HCEC 1CT (cell line): ENCODE measurements at regions not wholly inside any gene's neighbourhood (a gene's known extent, or its start where the extent isn't known, plus 50 kb on each side); places are given as distances from the start of the nearest gene placed in this dataset.

Source experiments
- DNase-seq: peaks from one replicate; pipeline ENCODE4 v3.0.0-alpha.2; 2017

DNA sequence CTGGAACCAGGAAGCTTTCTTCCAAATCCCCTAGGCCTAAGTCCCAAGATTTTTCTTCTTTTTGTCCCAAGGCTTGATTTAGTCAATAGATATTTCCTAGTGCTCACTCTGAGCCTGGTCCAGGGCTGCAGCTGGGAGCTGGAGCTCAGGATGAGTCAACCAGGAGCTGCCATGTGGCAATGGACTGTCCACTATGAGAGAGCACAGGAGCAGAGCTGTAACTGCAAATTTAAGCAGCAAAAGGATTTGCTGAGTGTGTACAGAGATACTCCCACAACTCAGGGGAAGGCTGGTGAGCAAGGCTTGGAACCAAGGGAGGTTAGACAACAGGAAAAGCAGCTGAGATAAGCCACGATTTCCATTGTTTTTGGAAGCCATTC lies 92.1 kb upstream of the CXCL12 start:
- DNase-seq, result no peak

DNA sequence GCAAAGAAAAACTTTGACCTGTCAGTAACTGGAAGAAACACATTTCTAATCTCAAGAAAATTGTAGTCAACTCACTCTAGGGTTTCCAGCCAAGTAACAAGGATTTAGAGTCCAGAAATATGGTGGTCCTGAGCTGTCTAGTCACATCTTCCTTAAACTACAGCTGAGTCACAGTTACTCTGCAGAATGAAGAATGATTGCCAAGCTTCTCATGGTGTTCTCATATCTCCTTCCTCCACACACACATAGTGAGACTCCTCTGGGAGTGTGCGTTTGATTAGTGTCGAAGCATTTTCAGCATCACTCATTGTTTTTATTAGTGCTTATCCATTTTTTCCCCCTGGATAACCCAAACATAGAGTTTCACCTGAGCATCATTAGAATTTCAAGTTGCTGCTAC lies 93.1 kb upstream of the CXCL12 start:
- no peak for DNase-seq

DNA sequence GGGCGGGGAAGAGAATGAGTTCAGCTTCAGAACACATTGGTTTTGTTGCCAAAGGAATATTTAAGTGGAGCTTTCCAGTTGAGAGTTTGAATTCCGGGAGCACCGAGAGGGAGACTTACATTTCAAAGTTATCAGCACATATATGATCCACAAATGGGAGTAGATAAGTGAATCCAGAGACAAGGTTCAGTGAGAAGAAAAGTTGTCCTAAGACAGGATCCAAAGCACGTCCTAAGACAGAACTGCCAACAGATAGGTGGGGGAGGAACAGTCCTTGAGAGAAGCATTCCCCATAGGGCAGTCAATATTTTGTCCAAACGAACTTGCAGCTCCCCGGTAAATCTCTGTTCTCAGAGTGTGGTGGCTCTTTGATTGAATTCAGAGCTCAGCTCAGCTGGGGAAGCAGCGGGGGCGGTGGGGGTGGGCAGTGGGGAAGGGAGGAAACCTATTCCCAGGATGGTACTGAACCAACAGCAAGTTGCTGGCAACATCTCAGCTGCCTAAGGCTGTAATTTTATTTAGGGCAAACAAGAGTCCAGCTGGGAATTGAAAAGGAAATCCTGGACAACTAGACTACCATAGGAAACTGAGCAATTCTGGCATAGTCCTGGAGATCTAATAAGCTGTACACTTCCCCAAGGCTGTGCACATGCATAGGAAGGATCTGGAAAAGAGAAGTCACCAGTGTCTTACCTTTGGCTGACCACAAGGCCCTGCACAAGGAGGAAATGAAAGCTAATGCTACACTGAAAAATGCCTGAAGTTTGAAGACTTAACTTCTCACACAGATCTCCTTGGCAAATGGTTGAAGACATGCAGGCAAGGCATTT lies 94.2 kb upstream of the CXCL12 start:
- DNase-seq, result no peak

DNA sequence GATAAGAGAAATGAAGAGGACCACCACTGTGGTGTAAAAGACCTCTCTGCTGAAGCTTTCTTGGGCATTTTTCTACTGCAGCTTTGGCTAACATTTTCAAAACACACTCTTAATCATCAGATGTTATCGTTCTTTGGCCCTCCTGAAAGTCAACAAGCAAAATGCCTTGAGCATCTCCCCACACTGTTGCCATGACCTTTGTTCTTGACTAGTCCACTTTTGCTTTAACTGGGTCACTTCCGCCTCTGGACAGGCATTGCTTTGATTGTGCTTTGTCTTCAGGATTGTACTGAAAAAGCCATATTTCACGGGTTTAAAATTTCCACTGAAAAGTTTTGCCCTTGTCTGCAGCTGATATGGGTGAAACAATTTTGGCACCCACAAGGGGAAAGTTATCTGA lies 107.8 kb upstream of the CXCL12 start:
- no peak for DNase-seq

DNA sequence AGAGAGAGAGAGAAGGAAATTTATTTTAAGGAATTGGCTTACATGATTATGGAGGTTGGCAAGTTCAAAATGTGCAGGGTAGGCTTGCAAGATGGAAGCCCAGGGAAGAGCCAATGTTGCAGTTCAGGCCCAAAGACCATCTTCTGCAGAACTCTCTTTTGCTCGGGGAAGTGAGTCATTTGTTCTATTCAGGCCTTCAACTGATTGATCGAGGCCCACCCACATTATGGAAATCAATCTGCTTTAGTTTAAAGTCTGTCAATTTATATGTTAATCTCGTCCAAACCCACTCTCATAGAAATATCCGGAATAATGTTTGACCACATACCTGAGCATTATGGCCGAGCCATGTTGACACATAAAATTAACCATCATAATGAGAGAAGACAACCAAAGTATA lies 113.3 kb upstream of the CXCL12 start:
- DNase-seq, result no peak

DNA sequence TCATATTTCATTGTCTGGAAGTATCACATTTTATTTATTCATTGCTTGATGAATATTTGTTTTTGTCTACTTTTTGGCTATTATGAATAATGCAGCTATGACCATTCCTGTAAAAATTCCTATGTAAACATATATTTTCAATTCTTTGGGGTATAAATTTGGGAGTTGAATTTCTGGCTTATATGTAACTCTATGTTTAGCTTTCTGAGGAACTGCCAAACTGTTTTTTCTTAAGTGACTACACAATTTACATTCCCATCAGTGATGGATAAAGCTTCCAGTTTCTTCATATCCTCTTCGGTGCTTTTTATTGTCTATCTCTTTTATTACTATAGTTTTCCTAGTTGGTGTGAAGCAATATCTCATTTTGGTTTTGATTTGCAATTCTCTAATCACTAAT lies 115.6 kb upstream of the CXCL12 start:
- DNase-seq, result no peak

DNA sequence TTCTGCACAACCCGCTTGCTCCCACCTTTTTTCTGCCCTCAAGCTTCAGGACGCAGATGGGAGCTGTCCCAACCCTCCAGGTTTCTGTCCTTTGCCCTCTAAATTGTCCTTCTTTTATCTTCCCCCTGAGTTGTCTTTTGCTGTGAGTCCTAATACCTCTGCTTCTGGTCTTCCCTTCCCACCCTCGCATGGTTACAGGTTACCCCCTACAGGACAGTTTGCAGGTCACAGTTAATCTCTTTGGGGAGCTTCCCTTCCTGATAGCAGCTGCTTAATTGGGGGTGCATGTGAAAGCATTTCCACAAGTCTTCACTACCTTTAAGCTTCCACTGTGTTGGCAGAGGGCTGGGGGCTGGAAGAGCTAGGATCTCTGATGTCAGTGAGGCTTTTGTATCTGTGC lies 121.5 kb upstream of the CXCL12 start:
- DNase-seq, result no peak

DNA sequence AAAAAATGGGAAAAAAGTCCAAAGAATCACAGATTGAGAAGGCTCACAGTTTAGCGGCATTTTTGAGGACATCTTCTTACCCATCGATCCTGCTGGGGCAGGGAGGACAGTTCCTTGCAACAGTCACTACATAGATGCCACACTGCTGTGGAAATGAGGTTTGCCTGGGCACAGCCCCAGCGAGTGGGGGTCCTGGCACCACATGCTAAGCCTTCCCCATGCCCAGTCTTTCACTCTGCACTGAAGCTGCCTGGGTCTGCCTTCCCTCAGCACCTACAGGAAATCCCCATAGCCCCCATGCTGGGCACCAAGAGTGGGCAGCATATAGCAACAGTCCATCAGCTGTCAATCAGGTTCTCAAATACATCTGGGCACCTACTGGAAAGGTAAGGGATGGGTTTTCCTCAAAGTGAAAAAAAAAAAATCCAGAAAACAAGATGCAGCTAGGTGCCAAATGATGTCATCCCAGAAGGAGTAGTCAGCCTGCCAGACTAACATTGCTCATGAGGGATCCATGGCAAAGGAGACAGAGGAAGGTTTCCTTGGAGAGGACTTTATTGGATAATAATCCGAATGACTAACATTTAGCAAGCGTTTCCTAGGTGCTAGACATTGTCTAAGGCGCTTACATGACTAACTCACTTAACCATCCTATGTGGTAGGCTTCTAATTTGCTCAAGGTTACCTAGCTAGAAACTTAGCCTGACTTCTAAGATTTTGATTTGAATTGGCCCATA lies 125.7 kb upstream of the CXCL12 start:
- no peak for DNase-seq

DNA sequence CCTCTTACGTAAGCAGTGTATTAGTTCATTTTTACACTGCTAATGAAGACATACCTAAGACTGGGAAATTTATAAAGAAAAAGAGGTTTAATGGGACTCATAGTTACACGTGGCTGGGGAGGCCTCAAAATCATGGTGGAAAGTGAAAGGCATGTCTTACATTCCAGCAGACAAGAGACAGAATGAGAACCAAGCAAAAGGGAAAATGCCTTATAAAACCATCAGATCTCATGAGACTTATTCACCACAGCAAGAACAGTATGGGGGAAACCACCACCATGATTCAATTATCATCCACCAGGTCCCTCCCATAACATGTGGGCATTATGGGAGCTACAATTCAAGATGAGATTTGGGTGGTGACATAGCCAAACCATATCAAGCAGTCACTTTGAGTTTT lies 126.3 kb upstream of the CXCL12 start:
- no peak for DNase-seq

DNA sequence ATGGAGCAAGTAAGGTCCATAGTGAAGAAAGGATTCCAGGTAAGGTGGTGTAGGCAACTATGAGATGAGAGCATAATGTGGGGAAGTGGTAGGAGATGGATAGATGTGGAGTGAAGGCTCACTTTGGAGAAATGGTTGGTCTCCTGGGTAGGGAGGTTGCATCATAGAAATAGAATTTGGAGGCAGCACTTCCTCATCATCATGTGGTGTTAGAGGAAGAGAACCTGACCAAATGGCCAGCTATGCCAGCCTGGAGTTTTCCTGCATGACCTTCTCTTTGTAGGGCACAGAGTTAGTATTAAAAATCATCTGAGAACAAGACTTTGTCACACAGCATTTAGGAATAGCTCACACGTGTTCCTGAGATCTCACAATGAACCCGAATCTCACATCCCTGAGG lies 126.7 kb upstream of the CXCL12 start:
- DNase-seq, result no peak

DNA sequence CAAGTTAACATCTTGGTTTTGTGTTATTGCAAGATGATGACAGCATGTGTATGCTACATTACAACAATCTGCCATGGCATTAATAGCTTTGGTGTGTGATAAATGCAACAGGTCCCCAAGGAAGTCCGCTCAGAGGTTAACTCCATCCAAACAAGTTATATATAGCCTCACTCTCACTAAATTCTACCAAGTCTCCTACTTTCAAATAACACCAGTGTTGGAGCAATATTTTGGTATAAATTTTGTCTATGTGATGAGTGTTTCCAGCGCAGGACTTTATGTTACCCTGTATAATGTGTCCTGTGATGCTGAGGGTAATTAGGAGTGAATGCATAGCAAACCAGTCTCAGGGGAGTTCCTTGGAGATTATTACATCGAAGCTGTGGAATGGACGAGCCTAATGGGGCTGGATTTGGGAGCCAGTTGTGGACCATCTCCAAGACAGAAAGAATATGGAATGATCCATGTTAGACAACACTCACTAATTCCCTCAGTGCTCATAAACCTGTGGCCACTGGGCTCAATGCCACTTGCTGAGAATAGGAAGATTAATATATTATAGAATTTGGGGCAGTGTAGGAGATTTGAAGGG lies 127.6 kb upstream of the CXCL12 start:
- no peak for DNase-seq

DNA sequence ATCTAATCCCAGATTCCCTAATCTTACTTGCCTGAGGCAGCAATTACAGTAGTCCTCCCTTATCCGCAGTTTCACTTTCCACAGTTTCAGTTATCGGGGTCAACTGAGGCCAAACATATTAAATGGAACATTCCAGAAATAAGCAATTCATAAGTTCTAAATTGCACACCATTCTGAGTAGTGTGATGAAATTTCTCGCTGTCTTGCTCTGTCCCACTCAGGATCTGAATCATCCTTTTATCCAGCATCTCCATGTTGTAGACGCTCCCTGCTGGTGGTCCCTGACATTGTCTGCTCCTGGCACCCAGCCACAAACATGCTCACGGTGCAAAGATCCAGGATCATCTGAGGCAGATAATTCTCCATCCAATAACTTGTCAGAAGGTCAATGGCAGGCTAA lies 128.7 kb upstream of the CXCL12 start:
- no peak for DNase-seq

DNA sequence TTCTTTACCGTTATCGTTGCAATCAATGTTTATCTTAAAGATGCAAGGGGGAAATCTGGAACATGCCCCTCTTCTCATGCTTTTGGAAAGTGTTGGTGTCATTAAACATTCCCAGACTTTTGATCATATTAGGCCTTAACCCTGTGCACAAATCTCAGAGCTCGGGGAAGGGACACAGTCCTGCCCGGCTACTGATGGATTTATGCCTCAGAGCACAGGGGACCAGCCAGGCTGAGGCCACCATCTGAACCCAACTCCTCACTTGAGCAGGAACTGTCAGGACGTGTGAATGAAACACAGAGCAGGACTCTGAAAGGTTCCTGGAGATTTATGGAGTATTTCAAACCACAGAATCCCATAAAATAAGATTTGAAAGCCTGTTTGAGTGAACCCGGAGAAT lies 132.0 kb upstream of the CXCL12 start:
- DNase-seq, result no peak

DNA sequence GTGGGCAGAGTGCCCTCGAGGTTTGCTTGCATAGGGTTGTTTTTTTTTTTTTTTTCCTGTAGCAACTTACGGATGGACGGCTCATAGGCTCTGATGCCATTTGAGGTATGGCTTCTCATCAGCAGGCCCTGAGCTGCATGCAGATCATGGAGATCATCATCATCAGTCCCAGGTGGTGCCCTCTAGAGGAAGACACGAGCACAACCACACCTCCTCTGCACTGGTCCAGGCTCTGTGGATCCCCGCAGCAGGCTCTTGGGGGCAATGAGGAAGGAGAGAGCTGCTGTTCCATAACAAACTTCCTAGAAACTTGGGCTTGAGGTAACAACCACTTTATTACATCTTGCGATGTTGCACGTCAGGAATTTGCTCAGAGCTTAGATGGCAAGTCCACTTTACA lies 132.7 kb upstream of the CXCL12 start:
- no peak for DNase-seq

DNA sequence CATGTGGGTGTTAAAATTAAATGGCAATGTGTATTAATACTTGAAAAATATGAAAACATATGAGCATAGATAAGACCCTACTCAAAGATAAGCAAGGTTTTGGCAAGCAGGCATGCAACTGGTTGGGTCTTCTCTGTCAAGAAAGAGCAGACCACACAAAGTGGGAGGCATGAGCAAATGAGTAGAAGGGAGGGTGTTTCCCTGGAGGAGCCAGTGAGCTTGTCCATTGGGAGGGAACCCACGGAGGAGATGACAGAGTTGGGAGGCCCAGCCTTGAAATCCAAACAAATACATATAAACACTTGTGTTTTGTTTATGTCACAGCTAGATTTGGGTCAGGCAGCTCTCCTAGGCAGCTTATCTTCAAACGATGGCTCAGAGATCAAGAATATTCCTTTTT lies 134.5 kb upstream of the CXCL12 start:
- DNase-seq, result no peak

DNA sequence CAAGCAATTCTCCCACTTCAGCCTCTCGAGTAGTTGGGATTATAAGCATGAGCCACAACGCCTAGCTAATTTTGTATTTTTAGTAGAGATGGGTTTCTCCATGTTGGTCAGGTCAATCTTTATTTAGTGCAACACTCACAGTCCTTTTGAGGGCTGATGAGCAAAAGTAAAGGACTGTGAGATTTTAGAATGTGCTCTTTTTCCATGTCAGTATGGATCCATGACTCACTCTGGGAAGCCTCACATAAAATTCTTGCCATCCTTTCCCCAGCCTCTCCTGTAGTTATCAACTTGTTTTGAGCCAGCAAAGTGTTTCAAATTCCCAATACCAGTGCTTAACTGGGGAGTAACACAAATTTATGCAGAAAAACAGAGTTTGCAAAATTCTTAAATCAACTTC lies 135.8 kb upstream of the CXCL12 start:
- no peak for DNase-seq

DNA sequence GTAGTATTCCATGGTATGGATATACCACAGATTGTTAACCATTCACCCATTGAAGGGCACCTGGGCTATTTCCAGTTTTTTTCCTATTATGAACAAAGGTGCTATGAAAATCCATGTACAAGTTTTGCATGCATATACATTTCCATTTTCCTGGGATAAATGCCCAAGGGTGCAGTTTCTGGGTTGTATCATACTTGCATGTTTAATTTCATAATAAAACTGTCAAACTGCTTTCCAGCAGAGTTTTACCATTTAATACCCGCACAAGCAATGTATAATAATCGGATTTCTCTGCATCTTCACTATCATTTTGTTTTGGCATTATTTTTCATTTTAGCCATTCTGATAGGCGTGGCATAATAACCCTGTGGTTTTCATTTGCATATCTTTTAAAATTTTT lies 154.3 kb upstream of the CXCL12 start:
- DNase-seq, result no peak

DNA sequence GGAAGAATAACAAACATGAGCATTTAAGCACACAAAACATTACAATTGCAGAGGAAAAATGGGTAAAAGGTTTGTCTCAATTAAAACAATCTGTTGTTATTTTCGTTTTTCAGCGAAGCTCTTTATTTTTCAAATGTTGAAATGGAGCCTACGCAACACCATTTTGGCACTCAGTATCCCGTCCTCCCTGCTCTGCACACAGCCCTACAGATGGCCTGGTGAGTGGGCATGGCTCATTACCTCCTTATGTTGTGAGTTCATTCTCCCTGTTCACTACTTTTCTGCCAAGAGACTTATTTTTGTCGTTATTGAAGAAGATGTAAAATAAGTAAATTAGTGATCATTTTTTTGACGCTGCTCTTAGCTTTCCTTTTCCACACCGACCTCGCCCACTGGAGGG lies 167.8 kb upstream of the CXCL12 start:
- no peak for DNase-seq

DNA sequence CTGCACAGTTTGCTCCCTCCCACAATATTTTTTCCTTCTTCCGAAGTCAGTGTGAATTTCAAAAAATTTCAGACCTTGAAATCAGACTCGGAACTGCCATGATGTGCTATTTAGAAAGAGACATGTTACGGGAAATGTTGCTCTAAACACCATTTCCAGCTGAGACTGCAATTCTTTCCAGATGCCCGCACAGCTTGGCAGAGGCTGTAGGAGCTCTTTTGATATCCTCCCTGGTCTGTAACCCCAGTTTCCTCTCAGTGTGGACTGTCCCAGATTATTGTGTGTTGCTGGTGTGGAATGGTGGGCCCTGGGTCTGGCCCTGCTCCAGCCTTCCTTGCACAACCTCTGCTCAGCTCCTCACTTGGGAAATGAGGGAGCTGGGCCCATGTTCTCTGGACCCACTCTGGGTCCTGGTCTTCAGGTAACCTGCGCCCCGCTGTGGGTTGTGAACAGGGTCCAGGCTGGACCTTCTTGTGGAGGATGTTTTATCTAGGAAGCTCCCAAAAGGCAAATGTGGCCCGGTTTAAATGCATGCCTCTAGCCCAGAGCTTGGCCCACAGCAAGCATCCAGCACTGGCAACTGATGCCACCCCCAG lies 172.8 kb upstream of the CXCL12 start:
- DNase-seq, result no peak

DNA sequence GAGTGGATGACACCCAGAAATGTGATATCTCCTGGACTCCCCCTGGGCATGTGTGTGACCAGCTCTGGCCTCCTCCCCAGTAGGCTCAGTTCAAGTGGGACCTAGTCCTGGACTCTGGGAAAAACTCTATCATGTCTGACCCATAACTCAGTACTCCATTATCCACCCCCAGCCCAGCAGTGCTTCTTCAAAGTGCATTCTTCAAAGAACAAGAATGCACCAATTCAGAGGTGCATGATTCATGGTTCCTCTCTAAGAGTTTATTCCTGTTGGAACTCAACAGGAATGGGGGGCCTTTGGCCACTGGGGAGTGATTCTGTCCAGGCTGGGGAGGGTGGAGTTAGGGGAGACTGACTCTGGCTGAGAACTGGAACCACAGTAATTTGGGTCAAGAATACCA lies 173.6 kb upstream of the CXCL12 start:
- DNase-seq, result no peak

DNA sequence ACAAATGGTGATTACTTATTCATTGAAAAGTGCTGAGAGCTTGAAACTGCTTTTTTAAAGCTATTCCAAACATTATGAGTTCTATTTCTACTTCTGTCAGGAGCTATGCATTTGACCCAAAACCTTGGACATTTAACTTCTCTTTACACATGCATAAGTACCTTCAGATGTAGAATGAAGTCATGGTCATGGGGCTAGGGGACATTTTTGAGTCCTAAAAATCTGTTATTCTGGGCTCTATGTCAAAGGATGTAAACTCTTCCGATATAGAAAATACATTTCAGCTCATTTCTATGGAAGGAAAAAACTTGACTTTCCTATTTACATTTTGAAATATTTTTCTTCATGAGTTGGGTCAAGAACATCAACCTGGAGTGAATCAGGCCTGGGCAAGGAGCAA lies 179.5 kb upstream of the CXCL12 start:
- no peak for DNase-seq

DNA sequence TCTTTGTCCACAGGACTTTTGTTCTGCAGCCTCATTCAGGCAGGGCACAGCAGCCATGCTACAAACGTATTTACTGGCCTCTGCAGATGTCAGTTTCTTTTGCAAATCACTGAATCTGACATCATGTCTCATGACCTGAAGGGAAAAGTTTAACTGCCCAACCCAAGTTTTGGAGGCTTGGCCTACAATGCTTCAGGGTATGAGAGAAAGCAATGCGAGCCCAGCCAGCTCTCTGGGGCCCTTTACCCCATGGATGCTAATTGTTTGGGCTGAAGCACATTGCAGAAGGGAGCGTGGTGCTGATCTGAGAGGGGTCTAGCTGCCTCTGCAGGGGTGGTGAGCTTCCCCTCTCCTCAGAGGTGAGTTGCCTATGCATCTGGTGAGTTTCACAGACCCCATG lies 179.9 kb upstream of the CXCL12 start:
- DNase-seq, result no peak

DNA sequence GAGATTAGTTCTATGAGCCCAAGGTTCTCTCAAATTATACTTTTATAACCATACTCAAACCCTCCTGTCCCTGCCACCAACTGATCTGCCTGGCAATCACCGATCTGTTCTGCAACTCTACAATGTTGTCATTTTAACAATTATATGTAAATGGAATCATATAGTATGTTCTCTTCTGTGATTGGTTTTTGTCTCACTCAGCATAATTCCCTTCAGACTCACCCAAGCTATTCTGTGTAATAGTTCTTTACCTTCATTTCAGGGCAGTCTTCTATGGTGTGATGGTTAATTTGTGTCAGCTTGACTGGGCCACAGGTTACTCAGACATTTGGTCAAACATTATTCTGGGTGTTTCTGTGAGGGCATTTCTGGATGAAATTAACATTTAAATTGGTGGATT lies 181.9 kb upstream of the CXCL12 start:
- DNase-seq, result no peak

DNA sequence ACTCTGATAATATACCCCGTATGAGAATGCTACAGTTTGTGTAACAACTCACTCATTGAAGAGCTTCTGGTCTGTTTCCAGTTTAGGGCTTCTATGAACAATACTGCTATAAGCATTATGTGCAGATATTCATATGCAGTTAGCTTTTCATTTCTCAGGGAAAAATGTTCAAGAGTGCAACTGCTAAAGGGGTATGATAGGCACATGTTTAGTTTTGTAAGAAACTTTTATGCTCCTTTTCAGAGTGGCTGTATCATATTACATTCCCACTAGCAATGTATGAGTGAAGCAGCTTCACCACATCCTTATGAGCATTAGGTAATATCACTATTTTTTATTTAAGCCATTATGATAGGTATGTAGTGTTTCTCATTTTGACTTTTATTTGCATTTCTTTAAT lies 182.6 kb upstream of the CXCL12 start:
- no peak for DNase-seq
